GM12874 (cell line): ENCODE measurements at regions not wholly inside any gene's neighbourhood (a gene's known extent, or its start where the extent isn't known, plus 50 kb on each side); places are given as distances from the start of the nearest gene placed in this dataset.

Experiments
- CTCF ChIP-seq: IDR thresholded peaks from 2 replicates; pipeline ENCODE4 v1.5.1; 2011; ENCODE audit warnings: low read depth, mild to moderate bottlenecking, control low read depth, low read length, moderate library complexity; ENCODE audit not compliant: insufficient read depth

GRCh38 chr21:20004367-20004766, 993.8 kb upstream of the NCAM2 start:
- no peak for TF ChIP-seq CTCF

- no peak for TF ChIP-seq CTCF
Observed at GRCh38 chr21:20010691-20011200, 987.5 kb upstream of the NCAM2 start.

- no peak for TF ChIP-seq CTCF
Observed at GRCh38 chr21:20013851-20014250, 984.4 kb upstream of the NCAM2 start.

- TF ChIP-seq CTCF: no peak
Observed at GRCh38 chr21:20016435-20017005, 981.7 kb upstream of the NCAM2 start.

- no peak for TF ChIP-seq CTCF
Observed at GRCh38 chr21:20020026-20020425, 978.2 kb upstream of the NCAM2 start.

GRCh38 chr21:20023193-20023592, 975.0 kb upstream of the NCAM2 start:
- TF ChIP-seq CTCF: no peak

- no peak for TF ChIP-seq CTCF
Observed at GRCh38 chr21:20024741-20025140, 973.5 kb upstream of the NCAM2 start.
